Left ventricle myocardium inferior (tissue), 1 donor: ENCODE measurements at regions not wholly inside any gene's neighbourhood (a gene's known extent, or its start where the extent isn't known, plus 50 kb on each side); places are given as distances from the start of the nearest gene placed in this dataset.

Experiments used
- DNase-seq: peaks from one replicate; pipeline ENCODE4 v3.0.0-alpha.2; 2020
- H3K27ac ChIP-seq: fragments of 200-600 bp; replicated peaks from 2 replicates; pipeline ENCODE4 v1.8.0; 2021
- H3K27me3 ChIP-seq: fragments of 200-600 bp; 2 replicates; pipeline ENCODE4 v1.8.0; 2021; ENCODE audit warnings: low read depth
- H3K36me3 ChIP-seq: fragments of 200-600 bp; 2 replicates; pipeline ENCODE4 v1.8.0; 2021
- H3K4me1 ChIP-seq: fragments of 200-600 bp; 2 replicates; pipeline ENCODE4 v1.8.0; 2021
- H3K4me3 ChIP-seq: fragments of 200-600 bp; 2 replicates; pipeline ENCODE4 v1.8.0; 2021; ENCODE audit warnings: mild to moderate bottlenecking, moderate library complexity
- H3K9me3 ChIP-seq: fragments of 200-600 bp; replicated peaks from 2 replicates; pipeline ENCODE4 v1.8.0; 2021
- CTCF ChIP-seq: fragments of 200-600 bp; IDR thresholded peaks from 2 replicates; pipeline ENCODE4 v1.8.0; 2021; ENCODE audit warnings: antibody characterized with exemption, mild to moderate bottlenecking, borderline replicate concordance
- intact Hi-C: fragments of 100-400 bp; cut with micrococcal nuclease; formaldehyde crosslinking; loops from one replicate; pipeline ENCODE4 v1.11.0; 2022
- donor health status: DM: no; HTN: yes; CAD: no; lungs with severe emphysema.

- no peak for TF ChIP-seq CTCF
- Histone ChIP-seq H3K4me3 (no peak overlapping the region), H3K27ac (no peak overlapping the region), H3K4me1 (no peaks in the 10 kb centered on the region), H3K36me3 (no peaks in the 10 kb centered on the region), H3K9me3 (no peaks in the 10 kb centered on the region), H3K27me3 (no peaks in the 10 kb centered on the region)
- intact Hi-C loops: no loop called here
- DNase-seq: no peak
These were observed 1339.4 kb downstream of the XPNPEP1 start for GRCh38 chr10:108583877-108584276.

- no peak for TF ChIP-seq CTCF
- intact Hi-C loops: no loop called here
These were observed 1340.4 kb downstream of the XPNPEP1 start for GRCh38 chr10:108582888-108583287.

GRCh38 chr10:108582387-108582786 lies 1340.9 kb downstream of the XPNPEP1 start:
- TF ChIP-seq CTCF: no peak
- intact Hi-C loops: no loop called here
- no peak for DNase-seq
- Histone ChIP-seq H3K36me3 (no peaks in the 10 kb centered on the region), H3K9me3 (no peaks in the 10 kb centered on the region), H3K27me3 (no peaks in the 10 kb centered on the region), H3K4me3 (no peak overlapping the region), H3K4me1 (no peaks in the 10 kb centered on the region), H3K27ac (no peak overlapping the region)

More at GRCh38 chr10:108582888-108583287, 1340.4 kb downstream of the XPNPEP1 start:
- no peak for DNase-seq
- no peak overlapping the region for H3K27ac ChIP-seq
- H3K4me3 ChIP-seq: no peak overlapping the region
- H3K27me3 ChIP-seq: no peaks in the 10 kb centered on the region
- no peaks in the 10 kb centered on the region for H3K9me3 ChIP-seq
- H3K4me1 ChIP-seq: no peaks in the 10 kb centered on the region
- H3K36me3 ChIP-seq: no peaks in the 10 kb centered on the region

GRCh38 chr10:108578258-108578657 lies 1345.1 kb downstream of the XPNPEP1 start:
- no peaks in the 10 kb centered on the region for H3K36me3 ChIP-seq
- no peaks in the 10 kb centered on the region for H3K9me3 ChIP-seq
- TF ChIP-seq CTCF: no peak
- DNase-seq: no peak
- H3K27ac ChIP-seq: no peak overlapping the region
- H3K4me1 ChIP-seq: no peaks in the 10 kb centered on the region
- H3K27me3 ChIP-seq: no peaks in the 10 kb centered on the region
- H3K4me3 ChIP-seq: no peak overlapping the region
- intact Hi-C loops: no loop called here

- DNase-seq: no peak
- Histone ChIP-seq H3K4me3 (no peak overlapping the region), H3K4me1 (no peaks in the 10 kb centered on the region), H3K36me3 (no peaks in the 10 kb centered on the region), H3K9me3 (no peaks in the 10 kb centered on the region), H3K27me3 (no peaks in the 10 kb centered on the region), H3K27ac (no peak overlapping the region)
- no peak for TF ChIP-seq CTCF
- intact Hi-C loops: no loop called here
These were observed 1349.1 kb downstream of the XPNPEP1 start for GRCh38 chr10:108574233-108574632.

GRCh38 chr10:108568824-108569223 lies 1354.5 kb downstream of the XPNPEP1 start:
- H3K4me1 ChIP-seq: no peaks in the 10 kb centered on the region
- DNase-seq: no peak

More at GRCh38 chr10:108568824-108569223, 1354.5 kb downstream of the XPNPEP1 start:
- Histone ChIP-seq H3K27ac (no peak overlapping the region), H3K9me3 (no peaks in the 10 kb centered on the region), H3K27me3 (no peaks in the 10 kb centered on the region), H3K36me3 (no peaks in the 10 kb centered on the region), H3K4me3 (no peak overlapping the region)
- intact Hi-C loops: no loop called here
- no peak for TF ChIP-seq CTCF
